Fibroblast of skin of left biceps (primary cell): ENCODE measurements at regions not wholly inside any gene's neighbourhood (a gene's known extent, or its start where the extent isn't known, plus 50 kb on each side); places are given as distances from the start of the nearest gene placed in this dataset.
A peak's percentile ranks its signal among the peaks of the same experiment; 100 is the strongest.
"Not testable (repeated sequence)": the region's sequence is repeated elsewhere in the genome, so short reads cannot be mapped to it uniquely, and the experiment has no call there.

Experiments used
- DNase-seq, 2 experiments: peaks; one replicate each; pipeline ENCODE4 v3.0.0-alpha.2; 2013; ENCODE audit warnings: low read depth in 2 of 2

- DNase-seq: no peak
Observed at GRCh38 chr6:50993941-50994720, 175.5 kb downstream of the TFAP2B start.

GRCh38 chr6:50995036-50995435 is 176.4 kb downstream of the TFAP2B start:
- DNase-seq: no peak

- no peak for DNase-seq
Observed at GRCh38 chr6:50998905-50999304, 180.2 kb downstream of the TFAP2B start.

GRCh38 chr6:51001399-51001798 is 182.7 kb downstream of the TFAP2B start:
- no peak for DNase-seq

GRCh38 chr6:51004380-51004779 is 185.7 kb downstream of the TFAP2B start:
- no peak for DNase-seq

GRCh38 chr6:51005779-51006178 is 187.1 kb downstream of the TFAP2B start:
- no peak for DNase-seq

- DNase-seq: no peak
Observed at GRCh38 chr6:51007237-51007636, 188.6 kb downstream of the TFAP2B start.

- not testable (repeated sequence) for DNase-seq
Observed at GRCh38 chr6:51008693-51009092, 190.0 kb downstream of the TFAP2B start.

GRCh38 chr6:51013376-51013775 is 194.7 kb downstream of the TFAP2B start:
- DNase-seq: no peak

GRCh38 chr6:51015394-51015793 is 196.7 kb downstream of the TFAP2B start:
- no peak for DNase-seq

GRCh38 chr6:51016489-51016888 is 197.8 kb downstream of the TFAP2B start:
- DNase-seq: no peak

GRCh38 chr6:51019806-51020205 is 201.1 kb downstream of the TFAP2B start:
- DNase-seq: no peak

GRCh38 chr6:51021171-51021570 is 202.5 kb downstream of the TFAP2B start:
- DNase-seq: no peak

- DNase-seq: no peak
Observed at GRCh38 chr6:51024126-51024525, 205.5 kb downstream of the TFAP2B start.

- no peak for DNase-seq
Observed at GRCh38 chr6:51025082-51025777, 206.6 kb downstream of the TFAP2B start.

GRCh38 chr6:51027283-51028065 is 208.8 kb downstream of the TFAP2B start:
- DNase-seq: no peak

- DNase-seq: peak; percentile 4 to 9
Observed at GRCh38 chr6:51028276-51028675, 209.6 kb downstream of the TFAP2B start.

- peak; percentile 4 to 8 for DNase-seq
Observed at GRCh38 chr6:51029561-51029960, 210.9 kb downstream of the TFAP2B start.

- DNase-seq: no peak
Observed at GRCh38 chr6:51045548-51045947, 226.9 kb downstream of the TFAP2B start.

GRCh38 chr6:51049288-51049982 is 230.8 kb downstream of the TFAP2B start:
- DNase-seq: no peak

- DNase-seq: no peak
Observed at GRCh38 chr6:51049983-51050877, 231.6 kb downstream of the TFAP2B start.
